Activated naive CD8-positive, alpha-beta T cell treated with anti-CD3 and anti-CD28 coated beads for 36 hours (primary cell): ENCODE measurements at regions not wholly inside any gene's neighbourhood (a gene's known extent, or its start where the extent isn't known, plus 50 kb on each side); places are given as distances from the start of the nearest gene placed in this dataset.

Experiments
- DNase-seq: peaks from one replicate; pipeline ENCODE4 v3.0.0; 2021
- H3K27ac Mint-ChIP-seq: one replicate; pipeline ENCODE4 v1.8.0; 2022; ENCODE audit warnings: mild to moderate bottlenecking, moderate library complexity, mixed read lengths
- H3K27me3 Mint-ChIP-seq: one replicate; pipeline ENCODE4 v1.8.0; 2022; ENCODE audit warnings: mild to moderate bottlenecking, mixed read lengths
- H3K36me3 Mint-ChIP-seq: one replicate; pipeline ENCODE4 v1.8.0; 2021; ENCODE audit warnings: mild to moderate bottlenecking, mixed read lengths
- H3K4me1 Mint-ChIP-seq: one replicate; pipeline ENCODE4 v1.8.0; 2021; ENCODE audit warnings: mixed read lengths
- H3K4me3 Mint-ChIP-seq: one replicate; pipeline ENCODE4 v1.8.0; 2022; ENCODE audit warnings: mild to moderate bottlenecking, moderate library complexity, mixed read lengths
- H3K9me3 Mint-ChIP-seq: one replicate; pipeline ENCODE4 v1.8.0; 2022; ENCODE audit warnings: mixed read lengths

DNA sequence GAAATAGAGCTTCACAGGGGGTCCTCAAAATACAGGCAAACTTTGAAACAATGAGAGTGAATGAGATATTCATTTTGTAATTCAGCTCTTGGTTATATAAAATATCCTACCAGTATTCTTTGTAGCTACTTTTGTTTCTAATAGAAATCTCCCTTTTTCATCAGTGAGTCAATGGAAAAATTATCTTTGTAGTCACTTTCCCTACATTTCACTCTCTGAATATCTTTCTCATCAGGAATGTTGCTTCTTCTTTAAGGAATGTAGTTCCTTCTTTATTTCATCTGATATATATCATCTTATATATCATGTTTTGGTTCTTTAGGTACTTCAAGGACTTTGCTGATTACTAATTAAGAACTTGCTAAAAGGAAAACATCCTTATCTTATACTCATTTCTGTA lies 280.3 kb upstream of the NUDT12 start:
- no peaks in the 10 kb centered on the region for H3K4me1 Mint-ChIP-seq
- no peak overlapping the region for H3K4me3 Mint-ChIP-seq
- DNase-seq = no peak
- H3K36me3 Mint-ChIP-seq = no peaks in the 10 kb centered on the region
- no peaks in the 10 kb centered on the region for H3K27me3 Mint-ChIP-seq
- no peaks in the 10 kb centered on the region for H3K9me3 Mint-ChIP-seq
- H3K27ac Mint-ChIP-seq = no peak overlapping the region

DNA sequence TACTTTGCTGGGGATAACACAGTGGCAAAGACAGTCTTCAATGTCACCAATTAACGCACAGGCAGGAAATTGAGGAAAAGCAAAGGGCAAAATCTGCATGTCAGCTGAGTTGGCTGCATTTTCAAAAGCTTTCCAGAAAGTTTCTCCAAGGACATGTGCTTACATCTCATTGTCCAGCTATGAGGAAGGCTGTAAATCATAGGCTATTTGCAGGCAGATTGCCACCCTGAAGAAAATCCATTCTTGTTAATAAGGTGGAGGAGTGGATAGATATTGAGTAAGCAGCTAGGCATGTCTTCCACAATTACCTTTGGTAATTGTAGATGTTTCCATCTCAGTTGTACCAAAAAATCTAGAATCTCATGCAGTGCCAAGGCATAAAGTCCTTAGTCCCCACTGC lies 278.0 kb upstream of the NUDT12 start:
- DNase-seq = no peak
- Mint-ChIP-seq H3K27me3 (no peaks in the 10 kb centered on the region), H3K36me3 (no peaks in the 10 kb centered on the region), H3K27ac (no peak overlapping the region), H3K9me3 (no peaks in the 10 kb centered on the region), H3K4me3 (no peak overlapping the region), H3K4me1 (no peaks in the 10 kb centered on the region)

GRCh38 chr5:103834216-103834615 lies 271.6 kb upstream of the NUDT12 start:
- H3K36me3 Mint-ChIP-seq = no peaks in the 10 kb centered on the region
- no peak for DNase-seq
- H3K27ac Mint-ChIP-seq = no peak overlapping the region
- H3K4me1 Mint-ChIP-seq = no peaks in the 10 kb centered on the region
- H3K9me3 Mint-ChIP-seq = peaks cover 1% of the 10 kb centered on the region
- no peaks in the 10 kb centered on the region for H3K27me3 Mint-ChIP-seq
- no peak overlapping the region for H3K4me3 Mint-ChIP-seq

GRCh38 chr5:103829585-103829984 lies 267.0 kb upstream of the NUDT12 start:
- Mint-ChIP-seq H3K27me3 (no peaks in the 10 kb centered on the region), H3K27ac (no peak overlapping the region), H3K4me3 (no peak overlapping the region), H3K4me1 (no peaks in the 10 kb centered on the region), H3K36me3 (no peaks in the 10 kb centered on the region), H3K9me3 (peaks cover 1% of the 10 kb centered on the region)
- DNase-seq = no peak

- H3K9me3 Mint-ChIP-seq = peaks cover 1% of the 10 kb centered on the region
- H3K27ac Mint-ChIP-seq = no peak overlapping the region
- H3K4me3 Mint-ChIP-seq = no peak overlapping the region
- H3K36me3 Mint-ChIP-seq = no peaks in the 10 kb centered on the region
- no peak for DNase-seq
- H3K27me3 Mint-ChIP-seq = no peaks in the 10 kb centered on the region
- H3K4me1 Mint-ChIP-seq = no peaks in the 10 kb centered on the region
These were observed 265.4 kb upstream of the NUDT12 start for GRCh38 chr5:103827976-103828375.

- Mint-ChIP-seq H3K4me1 (no peaks in the 10 kb centered on the region), H3K4me3 (no peak overlapping the region), H3K36me3 (no peaks in the 10 kb centered on the region), H3K27me3 (no peaks in the 10 kb centered on the region), H3K9me3 (no peaks in the 10 kb centered on the region), H3K27ac (no peak overlapping the region)
- no peak for DNase-seq
These were observed 258.8 kb upstream of the NUDT12 start for GRCh38 chr5:103821361-103821760.

GRCh38 chr5:103808464-103809106 lies 246.0 kb upstream of the NUDT12 start:
- DNase-seq = no peak
- H3K9me3 Mint-ChIP-seq = no peaks in the 10 kb centered on the region
- H3K4me3 Mint-ChIP-seq = no peak overlapping the region
- H3K27me3 Mint-ChIP-seq = no peaks in the 10 kb centered on the region
- H3K36me3 Mint-ChIP-seq = no peaks in the 10 kb centered on the region
- no peak overlapping the region for H3K27ac Mint-ChIP-seq
- H3K4me1 Mint-ChIP-seq = no peaks in the 10 kb centered on the region

- H3K36me3 Mint-ChIP-seq = no peaks in the 10 kb centered on the region
- DNase-seq = no peak
These were observed 242.1 kb upstream of the NUDT12 start for GRCh38 chr5:103804711-103805110.

GRCh38 chr5:103801681-103802080 lies 239.1 kb upstream of the NUDT12 start:
- Mint-ChIP-seq H3K4me1 (no peaks in the 10 kb centered on the region), H3K4me3 (no peak overlapping the region), H3K27me3 (no peaks in the 10 kb centered on the region), H3K36me3 (no peaks in the 10 kb centered on the region), H3K9me3 (peaks cover 8% of the 10 kb centered on the region), H3K27ac (no peak overlapping the region)
- DNase-seq = no peak

More at GRCh38 chr5:103804711-103805110, 242.1 kb upstream of the NUDT12 start:
- Mint-ChIP-seq H3K27me3 (no peaks in the 10 kb centered on the region), H3K9me3 (no peaks in the 10 kb centered on the region), H3K4me1 (no peaks in the 10 kb centered on the region), H3K4me3 (no peak overlapping the region), H3K27ac (no peak overlapping the region)

- Mint-ChIP-seq H3K27ac (no peak overlapping the region), H3K27me3 (no peaks in the 10 kb centered on the region), H3K9me3 (peaks cover 8% of the 10 kb centered on the region), H3K4me3 (no peak overlapping the region), H3K4me1 (no peaks in the 10 kb centered on the region), H3K36me3 (no peaks in the 10 kb centered on the region)
- DNase-seq = no peak
These were observed 238.3 kb upstream of the NUDT12 start for GRCh38 chr5:103800741-103801495.

- no peaks in the 10 kb centered on the region for H3K27me3 Mint-ChIP-seq
- peaks cover 22% of the 10 kb centered on the region for H3K9me3 Mint-ChIP-seq
- H3K4me1 Mint-ChIP-seq = no peaks in the 10 kb centered on the region
- H3K36me3 Mint-ChIP-seq = no peaks in the 10 kb centered on the region
- no peak for DNase-seq
- no peak overlapping the region for H3K27ac Mint-ChIP-seq
- no peak overlapping the region for H3K4me3 Mint-ChIP-seq
These were observed 231.1 kb upstream of the NUDT12 start for GRCh38 chr5:103793595-103794182.

DNA sequence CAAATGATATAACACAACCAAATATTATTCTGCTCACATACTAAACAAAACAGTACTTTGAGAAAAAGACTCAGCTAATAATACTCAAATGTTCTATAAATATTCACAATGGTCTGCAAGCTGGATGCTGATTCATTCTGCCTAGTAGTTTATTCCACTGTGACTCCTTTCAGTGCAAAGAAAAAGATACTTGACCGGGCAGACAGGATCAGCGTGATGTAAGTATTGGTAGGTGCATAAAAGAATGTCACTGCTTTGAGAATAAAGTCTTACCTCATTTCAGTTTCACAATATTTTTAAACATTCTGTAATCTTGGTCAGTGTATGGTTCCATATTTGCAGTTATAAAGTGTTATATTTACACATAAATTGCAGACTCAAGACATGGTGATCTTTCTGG lies 223.0 kb upstream of the NUDT12 start:
- H3K9me3 Mint-ChIP-seq = no peaks in the 10 kb centered on the region
- H3K4me1 Mint-ChIP-seq = no peaks in the 10 kb centered on the region
- H3K36me3 Mint-ChIP-seq = no peaks in the 10 kb centered on the region
- DNase-seq = no peak
- no peaks in the 10 kb centered on the region for H3K27me3 Mint-ChIP-seq
- no peak overlapping the region for H3K27ac Mint-ChIP-seq
- H3K4me3 Mint-ChIP-seq = no peak overlapping the region

DNA sequence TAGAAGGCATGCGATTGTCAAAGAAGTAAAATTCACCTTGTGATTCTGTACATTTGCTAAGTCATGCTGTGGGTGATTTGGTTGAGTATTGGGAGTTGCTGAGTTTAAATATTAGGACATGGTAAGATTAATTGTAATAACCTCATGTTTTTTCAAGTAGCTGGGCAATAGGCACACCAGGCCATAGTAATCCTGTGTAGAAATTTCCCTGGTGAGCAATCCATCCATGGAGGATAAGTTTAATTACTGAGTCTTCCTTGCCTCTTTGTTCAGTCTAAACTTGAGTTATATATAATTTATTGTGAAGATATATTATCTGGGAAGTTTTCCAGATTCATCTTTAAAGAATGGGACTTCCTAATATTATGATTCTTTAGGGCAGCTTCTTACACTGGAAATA lies 221.1 kb upstream of the NUDT12 start:
- no peaks in the 10 kb centered on the region for H3K9me3 Mint-ChIP-seq
- H3K4me1 Mint-ChIP-seq = no peaks in the 10 kb centered on the region
- H3K36me3 Mint-ChIP-seq = no peaks in the 10 kb centered on the region
- no peak overlapping the region for H3K4me3 Mint-ChIP-seq
- H3K27me3 Mint-ChIP-seq = no peaks in the 10 kb centered on the region
- DNase-seq = no peak
- H3K27ac Mint-ChIP-seq = no peak overlapping the region

- H3K9me3 Mint-ChIP-seq = no peaks in the 10 kb centered on the region
- H3K27me3 Mint-ChIP-seq = no peaks in the 10 kb centered on the region
- H3K27ac Mint-ChIP-seq = no peak overlapping the region
- H3K36me3 Mint-ChIP-seq = no peaks in the 10 kb centered on the region
- no peaks in the 10 kb centered on the region for H3K4me1 Mint-ChIP-seq
- DNase-seq = no peak
- H3K4me3 Mint-ChIP-seq = no peak overlapping the region
These were observed 218.2 kb upstream of the NUDT12 start for GRCh38 chr5:103780794-103781193.

- H3K36me3 Mint-ChIP-seq = no peaks in the 10 kb centered on the region
- H3K9me3 Mint-ChIP-seq = peaks cover 2% of the 10 kb centered on the region
- H3K4me1 Mint-ChIP-seq = no peaks in the 10 kb centered on the region
- no peak overlapping the region for H3K27ac Mint-ChIP-seq
- no peak for DNase-seq
- H3K27me3 Mint-ChIP-seq = no peaks in the 10 kb centered on the region
- H3K4me3 Mint-ChIP-seq = no peak overlapping the region
These were observed 212.1 kb upstream of the NUDT12 start for GRCh38 chr5:103774721-103775120.

- Mint-ChIP-seq H3K4me3 (no peak overlapping the region), H3K36me3 (no peaks in the 10 kb centered on the region), H3K4me1 (no peaks in the 10 kb centered on the region), H3K9me3 (peaks cover 2% of the 10 kb centered on the region), H3K27ac (no peak overlapping the region), H3K27me3 (no peaks in the 10 kb centered on the region)
- no peak for DNase-seq
These were observed 209.7 kb upstream of the NUDT12 start for GRCh38 chr5:103772248-103772647.
